C1 segment of cervical spinal cord (tissue), 14 donors: ENCODE measurements at regions not wholly inside any gene's neighbourhood (a gene's known extent, or its start where the extent isn't known, plus 50 kb on each side); places are given as distances from the start of the nearest gene placed in this dataset.
"Not testable (repeated sequence)": the region's sequence is repeated elsewhere in the genome, so short reads cannot be mapped to it uniquely, and the experiment has no call there.

Experiments used
- DNase-seq, 14 donors: peaks; one replicate each; lab custom pipeline; 2025; lab: John Stamatoyannopoulos, UW

DNA sequence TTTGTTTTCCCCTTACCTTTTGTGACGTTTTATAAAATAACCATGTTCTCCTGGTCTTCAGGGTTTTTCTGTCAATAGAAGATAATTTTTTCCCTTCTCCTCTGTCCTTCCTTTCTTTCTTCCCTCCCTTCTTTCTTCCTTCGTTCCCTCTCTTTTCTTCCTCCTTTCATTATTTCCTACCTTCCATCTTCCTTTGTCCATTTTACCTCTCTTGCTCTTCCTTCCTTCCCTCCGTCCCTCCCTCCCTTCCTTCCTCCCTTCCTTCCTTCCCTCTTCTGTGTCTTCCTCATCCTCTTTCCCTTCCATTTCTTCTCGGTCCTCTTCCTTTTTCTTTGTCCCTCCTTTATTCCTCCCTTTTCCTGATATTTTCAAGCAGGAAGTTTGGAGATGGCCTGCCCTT, 128.2 kb downstream of the TEX36 start:
- DNase-seq = no peak

DNA sequence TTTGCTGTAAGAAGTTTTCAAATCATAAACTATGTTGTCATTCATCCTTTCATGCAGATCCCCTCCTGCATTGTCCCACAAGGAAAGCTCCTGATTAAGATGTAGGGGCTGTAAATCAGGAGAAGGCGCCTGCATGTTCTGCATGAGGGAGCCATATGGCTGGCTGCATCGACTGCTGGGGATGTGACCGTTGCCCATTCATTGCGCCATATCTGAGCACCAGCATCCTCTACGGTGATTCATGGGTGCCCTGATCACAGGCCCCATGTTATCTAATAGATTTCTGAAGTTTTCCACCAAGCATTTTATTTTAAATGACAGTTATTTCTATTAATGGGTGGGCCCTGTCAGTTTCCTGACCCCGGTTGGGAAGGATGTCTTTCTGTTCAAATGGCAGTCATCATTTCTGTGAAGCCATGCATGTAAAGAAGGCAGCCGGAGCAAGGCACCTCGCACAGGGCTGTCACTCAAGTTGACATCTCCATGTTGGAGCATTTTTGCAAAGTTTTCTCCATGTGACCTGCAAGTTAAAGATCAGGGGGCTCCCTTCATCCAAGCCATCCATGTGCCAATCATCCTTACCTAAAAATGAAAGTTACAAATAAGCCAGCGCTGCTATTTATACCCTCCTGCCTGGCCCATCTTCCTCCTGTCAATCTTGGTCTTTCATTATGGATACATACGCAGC, 128.8 kb downstream of the TEX36 start:
- DNase-seq = no peak

DNA sequence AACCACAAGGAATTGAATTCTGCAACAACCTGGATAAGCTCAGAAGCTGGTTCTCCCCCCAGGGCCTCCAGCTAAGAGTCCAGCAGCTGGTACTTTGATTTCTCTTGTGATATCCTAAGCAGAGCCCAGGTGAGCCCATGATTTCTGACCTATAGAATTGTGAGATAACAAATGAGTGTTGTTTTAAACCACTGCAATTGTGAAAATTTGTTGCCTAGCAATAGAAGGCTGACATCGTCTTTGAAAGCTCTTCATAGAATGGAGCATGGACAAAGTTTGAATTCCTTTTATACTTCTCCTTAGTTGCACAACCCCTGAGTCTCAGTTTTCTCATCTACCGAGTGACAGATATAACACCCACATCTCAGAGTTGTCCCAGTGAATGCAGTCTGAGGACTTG, 129.9 kb downstream of the TEX36 start:
- no peak for DNase-seq

GRCh38 chr10:125551247-125551646, 131.7 kb downstream of the TEX36 start:
- DNase-seq = no peak

DNA sequence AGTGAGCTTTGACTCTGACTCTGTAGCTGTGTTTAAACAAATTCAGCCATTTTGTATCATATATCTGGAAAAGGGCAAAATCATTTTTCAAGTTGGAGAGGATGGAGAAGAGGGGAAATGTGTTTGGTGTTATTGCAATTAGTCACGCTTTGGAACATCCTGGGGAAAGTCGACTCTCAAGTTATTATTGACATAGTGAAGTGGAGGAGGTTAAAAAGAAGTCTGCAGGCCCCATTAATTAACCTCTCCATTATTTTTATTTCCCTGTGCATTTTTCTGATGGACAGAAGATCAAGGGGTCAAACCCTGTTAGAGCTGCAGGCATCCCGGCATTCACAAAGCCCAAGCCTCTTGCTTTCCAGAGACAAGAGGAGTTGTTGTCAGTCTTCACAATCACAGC, 132.6 kb downstream of the TEX36 start:
- DNase-seq = no peak

- no peak for DNase-seq
These were observed 133.3 kb downstream of the TEX36 start for GRCh38 chr10:125549653-125550052.

GRCh38 chr10:125548878-125549277, 134.1 kb downstream of the TEX36 start:
- no peak for DNase-seq

DNA sequence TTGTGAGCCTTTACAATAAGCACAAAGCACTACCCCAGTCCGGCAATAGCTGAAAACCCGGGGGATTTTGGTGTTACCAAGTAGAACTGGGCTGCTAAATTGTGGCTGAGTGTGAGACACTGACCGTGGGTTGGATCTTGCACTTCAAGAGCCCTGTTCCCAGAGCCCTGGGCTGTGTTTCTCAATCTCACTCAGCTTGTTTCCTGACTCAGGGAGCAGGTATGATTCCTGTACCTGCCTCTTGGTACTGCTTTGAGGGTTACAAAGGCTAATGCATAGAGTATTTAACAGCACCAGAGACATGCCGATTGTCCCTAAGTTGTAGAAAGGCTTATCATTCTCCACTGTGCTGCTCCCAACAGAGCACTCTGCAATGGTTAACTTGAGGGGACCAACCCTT, 134.6 kb downstream of the TEX36 start:
- DNase-seq = no peak

- DNase-seq = no peak
These were observed 135.8 kb downstream of the TEX36 start for GRCh38 chr10:125547010-125547650.

DNA sequence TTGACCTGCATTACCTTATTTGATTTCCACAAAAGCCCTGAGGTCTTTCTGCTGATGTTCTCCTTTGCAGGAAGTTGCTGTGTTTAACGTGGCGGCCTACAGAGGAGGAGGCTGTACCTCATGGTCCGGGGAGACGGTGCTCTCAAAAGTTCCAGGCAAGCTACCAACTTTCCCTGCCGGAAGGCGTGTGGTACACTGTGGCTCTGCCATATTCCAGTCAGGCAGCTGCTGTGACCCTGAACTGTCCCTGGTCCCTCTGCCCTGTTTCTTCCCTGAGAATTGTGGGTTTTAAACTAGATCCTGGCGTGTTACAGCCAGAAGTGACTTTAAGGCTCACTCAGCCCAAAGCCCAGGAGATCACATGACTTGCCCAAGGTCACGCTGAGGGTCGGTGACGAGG, 139.2 kb downstream of the TEX36 start:
- peak in 1 of 14 donors; percentile 5 for DNase-seq

DNA sequence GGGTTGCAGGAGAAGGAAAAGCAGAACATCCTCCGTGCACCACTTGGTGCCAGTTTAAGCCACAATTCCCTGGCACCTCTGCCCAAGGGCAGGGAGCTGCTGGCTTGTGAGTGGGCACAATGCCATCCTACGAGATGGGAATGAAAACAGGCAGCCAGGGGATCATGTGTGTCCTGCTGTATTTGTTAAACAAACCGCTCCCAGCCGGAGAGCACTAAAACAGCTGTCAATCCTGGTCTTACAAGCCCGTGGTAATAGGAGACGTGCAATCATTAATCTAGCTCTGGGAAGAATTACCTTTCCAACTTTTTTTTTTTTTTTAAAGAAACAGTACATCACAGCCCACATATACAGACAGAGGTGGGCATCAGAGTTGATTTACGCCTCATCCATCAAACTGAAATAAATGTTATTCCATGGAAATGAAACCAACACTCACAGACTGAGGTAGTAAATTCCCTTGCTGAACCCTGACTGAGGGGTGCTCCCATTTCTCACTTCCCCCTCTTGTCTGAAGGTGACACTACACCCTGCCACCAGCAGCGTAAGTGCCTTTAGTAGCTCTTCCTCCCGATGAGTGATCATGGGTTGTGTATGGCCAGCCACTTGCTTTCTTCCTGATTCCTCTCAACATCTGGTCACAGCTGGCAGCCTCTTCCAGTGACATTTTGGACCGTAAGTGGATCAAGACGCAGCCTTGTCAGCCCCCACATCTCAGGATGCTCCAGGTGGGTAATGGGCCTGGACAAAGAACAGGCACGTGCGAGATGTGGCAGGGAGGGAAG, 143.8 kb downstream of the TEX36 start:
- DNase-seq = peak in 4 of 14 donors; percentile 4 to 41 (median 6)

GRCh38 chr10:125536236-125536635, 146.7 kb downstream of the TEX36 start:
- no peak for DNase-seq

DNA sequence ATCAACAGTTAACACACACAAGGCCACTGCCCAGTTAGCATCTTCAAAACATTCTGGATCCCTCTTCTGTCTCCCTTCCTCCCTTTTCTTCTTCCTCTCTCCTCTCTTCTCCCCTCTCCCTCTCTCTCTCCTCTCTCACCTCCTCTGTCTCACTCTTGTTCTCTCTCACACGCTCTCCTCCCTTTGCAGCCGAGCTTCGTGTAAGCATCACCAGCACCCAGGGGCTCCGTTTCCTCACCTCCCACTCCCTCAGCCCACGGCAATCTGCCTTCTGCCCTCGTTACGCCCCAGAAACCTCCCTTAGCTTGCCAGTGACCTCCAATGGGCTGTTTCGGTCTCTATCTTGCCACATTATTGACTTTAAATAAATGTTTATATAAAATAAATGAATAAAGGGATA, 147.4 kb downstream of the TEX36 start:
- no peak for DNase-seq

DNA sequence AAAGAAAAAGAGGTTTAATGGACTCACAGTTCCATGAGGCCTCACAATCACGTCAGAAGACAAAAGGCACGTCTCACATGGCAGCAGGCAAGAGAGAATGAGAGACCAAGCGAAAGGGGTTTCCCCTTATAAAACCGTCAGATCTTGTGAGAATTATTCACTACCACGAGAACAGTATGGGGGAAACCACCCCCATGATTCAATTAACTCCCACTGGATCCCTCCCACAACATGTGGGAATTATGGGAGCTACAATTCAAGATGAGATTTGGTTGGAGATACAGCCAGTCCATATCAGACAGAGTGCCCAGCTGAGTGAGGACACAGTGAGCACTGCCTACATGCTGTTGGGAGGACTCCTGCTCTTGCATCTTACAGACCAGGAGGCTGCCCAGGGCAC, 148.4 kb downstream of the TEX36 start:
- DNase-seq = no peak

DNA sequence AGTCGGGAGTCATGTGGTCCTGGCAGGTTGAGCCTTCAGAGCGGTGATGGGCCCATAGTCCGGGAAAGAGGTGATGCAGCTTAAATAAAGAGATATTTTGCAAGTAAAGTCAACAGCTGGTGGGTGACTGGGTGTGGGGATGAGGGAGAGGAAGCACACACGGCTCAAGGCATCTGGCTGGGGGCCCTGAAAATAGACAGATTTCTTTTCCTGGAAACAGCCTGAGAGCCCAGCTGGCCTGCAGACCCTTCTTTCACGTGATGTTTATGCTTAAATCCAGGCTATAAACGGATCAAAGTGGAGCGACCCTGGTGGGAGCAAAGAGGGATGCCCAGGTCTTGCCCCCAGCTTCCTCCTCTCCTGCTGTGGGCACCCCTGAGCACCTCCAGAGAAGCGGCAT, 149.1 kb downstream of the TEX36 start:
- no peak for DNase-seq

DNA sequence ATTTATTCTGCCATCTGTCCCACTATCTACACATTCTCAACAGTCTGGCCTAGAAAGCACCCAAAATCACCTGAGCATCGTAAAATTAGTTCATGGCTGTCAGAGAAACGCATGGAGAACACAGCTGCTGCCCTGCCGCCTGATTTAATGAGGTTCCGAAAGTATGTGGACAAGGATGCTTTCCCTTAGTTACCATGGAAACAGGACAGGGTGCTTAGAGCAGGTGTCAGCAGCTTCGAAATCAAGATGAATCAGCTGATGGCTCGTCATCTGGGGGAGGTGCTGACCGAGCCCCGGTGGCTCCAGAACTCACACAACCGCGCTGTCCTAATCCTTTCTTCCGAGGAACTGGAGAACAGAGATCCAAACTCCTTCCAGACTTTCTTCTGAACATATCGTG, 151.5 kb downstream of the TEX36 start:
- DNase-seq = peak in 1 of 14 donors; percentile 45

- DNase-seq = no peak
These were observed 159.6 kb downstream of the TEX36 start for GRCh38 chr10:125523347-125523746.

DNA sequence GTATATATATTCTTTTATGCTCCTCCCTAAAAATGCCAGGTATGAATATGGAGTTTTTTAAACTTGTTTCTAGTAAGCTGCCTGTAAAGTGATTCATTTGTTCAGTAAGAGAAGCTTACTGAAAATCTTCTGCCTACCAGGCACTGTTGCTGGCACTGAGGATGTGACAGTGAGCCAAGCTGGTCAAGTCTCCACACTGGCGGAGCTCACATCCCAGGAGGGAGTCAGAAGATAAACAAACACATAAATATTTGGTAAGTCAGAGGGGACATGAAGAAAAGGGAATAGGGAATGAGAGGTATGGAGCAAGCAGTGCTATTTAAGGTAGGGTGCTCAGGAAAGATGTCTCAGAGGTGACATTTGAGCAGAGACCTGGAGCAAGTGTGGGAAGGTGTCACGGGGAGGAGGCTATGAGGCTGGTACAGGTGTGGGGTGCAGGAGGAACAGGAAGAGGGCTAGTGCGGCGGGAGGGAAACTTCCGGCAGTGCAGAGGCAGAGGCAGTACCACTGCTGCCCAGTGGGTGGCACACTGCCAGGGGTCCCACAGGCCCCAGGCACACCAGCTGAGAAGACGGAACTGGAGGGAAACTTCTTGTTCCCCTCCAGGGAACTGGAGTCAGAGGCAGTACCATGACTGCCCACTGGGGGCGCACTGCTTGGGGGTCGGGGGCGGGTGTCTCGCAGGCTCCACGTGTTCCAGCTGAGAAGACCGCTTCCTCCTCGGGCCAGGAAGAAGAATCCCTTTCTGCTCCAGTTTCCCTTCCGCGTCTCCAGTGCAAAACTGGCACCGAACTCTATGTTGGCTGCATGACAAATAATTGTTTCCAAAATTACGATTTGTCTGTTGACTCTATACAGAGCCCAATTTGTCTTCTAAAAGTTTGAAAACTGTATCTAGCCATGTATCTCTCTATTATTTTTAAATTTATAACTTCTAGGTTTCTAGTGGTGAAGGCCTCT, 161.0 kb downstream of the TEX36 start:
- DNase-seq = no peak

DNA sequence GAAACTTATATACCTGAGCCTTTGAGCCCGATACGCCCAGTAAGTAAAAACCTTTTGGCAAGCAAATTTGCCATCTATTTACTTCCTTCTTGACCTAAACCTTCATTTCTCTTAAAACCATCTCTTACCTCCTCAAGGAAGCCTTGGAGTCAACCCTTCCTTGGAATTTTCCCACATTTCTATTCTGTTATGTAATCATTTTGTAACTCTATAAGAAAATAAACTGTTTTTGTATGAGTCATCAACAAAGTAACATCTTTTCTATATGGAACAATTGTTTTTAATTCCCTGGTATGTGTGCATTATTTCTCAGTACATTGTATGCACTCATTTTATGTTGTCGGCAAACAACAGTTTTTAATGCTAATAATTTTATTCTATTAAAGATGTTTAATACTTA, 162.0 kb downstream of the TEX36 start:
- DNase-seq = no peak

DNA sequence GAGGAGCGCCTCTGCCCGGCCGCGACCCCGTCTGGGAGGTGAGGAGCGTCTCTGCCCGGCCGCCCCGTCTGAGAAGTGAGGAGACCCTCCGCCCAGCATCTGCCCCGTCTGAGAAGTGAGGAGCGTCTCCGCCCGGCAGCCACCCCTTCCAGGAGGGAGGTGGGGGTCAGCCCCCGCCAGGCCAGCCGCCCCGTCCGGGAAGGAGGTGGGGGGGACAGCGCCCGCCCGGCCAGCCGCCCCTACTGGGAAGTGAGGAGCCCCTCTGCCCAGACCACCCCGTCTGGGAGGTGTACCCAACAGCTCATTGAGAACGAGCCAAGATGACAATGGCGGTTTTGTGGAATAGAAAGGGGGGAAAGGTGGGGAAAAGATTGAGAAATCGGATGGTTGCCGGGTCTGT, 164.6 kb downstream of the TEX36 start:
- DNase-seq = not testable (repeated sequence)

DNA sequence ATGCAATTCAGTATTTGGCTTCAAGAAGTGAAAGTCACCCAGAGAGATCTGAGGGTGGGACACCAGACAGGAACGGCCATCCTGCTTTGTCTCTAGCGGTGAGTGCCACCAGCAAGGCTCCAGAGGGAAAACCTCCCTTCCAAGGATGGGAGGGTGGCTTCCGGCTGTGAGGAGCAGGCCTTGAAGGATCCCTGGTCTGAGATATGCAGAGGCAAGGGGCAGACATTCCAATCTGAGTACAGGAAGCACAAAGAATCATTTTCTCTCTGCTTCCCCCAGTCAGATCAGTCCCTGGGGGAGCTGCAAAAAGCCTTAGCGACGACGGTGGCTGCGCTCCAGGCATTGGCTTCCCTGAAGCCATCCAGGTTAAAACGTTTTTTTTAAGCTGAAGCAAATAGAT, 167.4 kb downstream of the TEX36 start:
- no peak for DNase-seq
